Fibroblast of lung (primary cell): ENCODE measurements at regions not wholly inside any gene's neighbourhood (a gene's known extent, or its start where the extent isn't known, plus 50 kb on each side); places are given as distances from the start of the nearest gene placed in this dataset.

ENCODE experiments used
- DNase-seq, 2 donors: peaks; one replicate each; pipeline versions ENCODE4 v3.0.0 to v3.0.0-alpha.2; 2010; ENCODE audit warnings: low read depth in 2 of 2
- H2AFZ ChIP-seq: 2 replicates; pipeline ENCODE4 v1.5.1; 2012; ENCODE audit warnings: low read length, control low read depth, inconsistent platforms
- H3K27ac ChIP-seq: 2 replicates; pipeline ENCODE4 v1.5.1; 2011; ENCODE audit warnings: low read length, control low read depth; ENCODE audit not compliant: insufficient read depth
- H3K27me3 ChIP-seq: 2 replicates; pipeline ENCODE4 v1.5.1; 2011; ENCODE audit warnings: mild to moderate bottlenecking, low read length; ENCODE audit not compliant: control insufficient read depth, insufficient read depth
- H3K36me3 ChIP-seq: 2 replicates; pipeline ENCODE4 v1.5.1; 2011; ENCODE audit warnings: low read length; ENCODE audit not compliant: control insufficient read depth, insufficient read depth
- H3K4me1 ChIP-seq: 2 replicates; pipeline ENCODE4 v1.5.1; 2011; ENCODE audit warnings: low read length; ENCODE audit not compliant: control insufficient read depth, insufficient read depth; ENCODE audit errors: extremely low read depth
- H3K4me2 ChIP-seq: 2 replicates; pipeline ENCODE4 v1.5.1; 2011; ENCODE audit warnings: low read length, control low read depth; ENCODE audit not compliant: insufficient read depth; ENCODE audit errors: extremely low read depth
- H3K4me3 ChIP-seq, 4 experiments: fragments of 200-600 bp in 1 of 4; sonication (generic) in 1 of 4; replicated peaks in 1 of 4; 2 replicates each; pipeline ENCODE4 v1.5.1; 2011 to 2016; ENCODE audit warnings: low read length in 4 of 4, low read depth in 3 of 4, mild to moderate bottlenecking in 3 of 4, control low read depth in 2 of 4, inconsistent platforms in 1 of 4, mixed read lengths in 1 of 4; ENCODE audit not compliant: insufficient read depth in 1 of 4; ENCODE audit errors: control extremely low read depth in 1 of 4
- H3K79me2 ChIP-seq: 2 replicates; pipeline ENCODE4 v1.5.1; 2012; ENCODE audit warnings: mild to moderate bottlenecking, low read length, inconsistent platforms; ENCODE audit not compliant: control insufficient read depth, insufficient read depth
- H3K9ac ChIP-seq: 2 replicates; pipeline ENCODE4 v1.5.1; 2011; ENCODE audit warnings: mild to moderate bottlenecking, low read length, control low read depth; ENCODE audit not compliant: insufficient read depth
- H3K9me3 ChIP-seq: 2 replicates; pipeline ENCODE4 v1.5.1; 2012; ENCODE audit warnings: low read depth, low read length; ENCODE audit not compliant: control insufficient read depth, insufficient read depth
- H4K20me1 ChIP-seq: 2 replicates; pipeline ENCODE4 v1.5.1; 2011; ENCODE audit warnings: low read length; ENCODE audit not compliant: control insufficient read depth, insufficient read depth; ENCODE audit errors: extremely low read depth
- CTCF ChIP-seq, 2 donors: IDR thresholded peaks in 1 of 2; conservative IDR thresholded peaks in 1 of 2; 1 replicate in 1 of 2; 2 replicates in 1 of 2; pipeline ENCODE4 v1.5.1; 2011 to 2012; ENCODE audit warnings: low read length in 2 of 2, control low read depth in 1 of 2, inconsistent platforms in 1 of 2, low read depth in 1 of 2, mild to moderate bottlenecking in 1 of 2
- EZH2 ChIP-seq: IDR thresholded peaks from 2 replicates; pipeline ENCODE4 v1.5.1; 2012; ENCODE audit warnings: low read length, control low read depth, mild to moderate bottlenecking; ENCODE audit errors: missing control alignments

GRCh38 chr6:169019727-169020491, 233.7 kb downstream of the THBS2 start:
- H3K9ac ChIP-seq: no peak overlapping the region
- peak in 1 of 2 donors; percentile 43 for TF ChIP-seq CTCF (conservative IDR thresholded peaks at IDR 0.05 in 1 of 2, IDR thresholded peaks at IDR 0.05 in 1 of 2; ENCODE audit: low read depth in 1 of 2, low read length in 2 of 2)
- TF ChIP-seq EZH2: no peak
- H3K9me3 ChIP-seq: no peaks in the 10 kb centered on the region
- H3K79me2 ChIP-seq: no peaks in the 10 kb centered on the region
- DNase-seq: peak in 1 of 2 donors; percentile 27
- H4K20me1 ChIP-seq: no peaks in the 10 kb centered on the region
- no peak overlapping the region for H3K4me3 ChIP-seq
- H2AFZ ChIP-seq: no peak overlapping the region
- no peak overlapping the region for H3K4me2 ChIP-seq
- no peaks in the 10 kb centered on the region for H3K4me1 ChIP-seq
- no peaks in the 10 kb centered on the region for H3K36me3 ChIP-seq
- no peaks in the 10 kb centered on the region for H3K27me3 ChIP-seq
- H3K27ac ChIP-seq: no peak overlapping the region

GRCh38 chr6:169019111-169019510, 234.5 kb downstream of the THBS2 start:
- no peaks in the 10 kb centered on the region for H3K36me3 ChIP-seq
- H3K4me2 ChIP-seq: no peak overlapping the region
- no peaks in the 10 kb centered on the region for H3K79me2 ChIP-seq
- no peak for DNase-seq
- H4K20me1 ChIP-seq: no peaks in the 10 kb centered on the region
- H3K4me1 ChIP-seq: no peaks in the 10 kb centered on the region
- H3K27ac ChIP-seq: no peak overlapping the region
- TF ChIP-seq CTCF (conservative IDR thresholded peaks at IDR 0.05 in 1 of 2, IDR thresholded peaks at IDR 0.05 in 1 of 2; ENCODE audit: low read depth in 1 of 2, low read length in 2 of 2): no peak
- H3K27me3 ChIP-seq: no peaks in the 10 kb centered on the region
- no peak overlapping the region for H3K4me3 ChIP-seq
- no peak overlapping the region for H3K9ac ChIP-seq
- H2AFZ ChIP-seq: no peak overlapping the region
- no peaks in the 10 kb centered on the region for H3K9me3 ChIP-seq

GRCh38 chr6:169016758-169017157, 236.9 kb downstream of the THBS2 start:
- Histone ChIP-seq H2AFZ (no peak overlapping the region), H3K27ac (no peak overlapping the region), H4K20me1 (no peaks in the 10 kb centered on the region), H3K9ac (no peak overlapping the region), H3K9me3 (no peaks in the 10 kb centered on the region), H3K27me3 (no peaks in the 10 kb centered on the region), H3K4me1 (no peaks in the 10 kb centered on the region), H3K4me3 (no peak overlapping the region), H3K4me2 (no peak overlapping the region), H3K79me2 (no peaks in the 10 kb centered on the region), H3K36me3 (no peaks in the 10 kb centered on the region)
- TF ChIP-seq CTCF (conservative IDR thresholded peaks at IDR 0.05 in 1 of 2, IDR thresholded peaks at IDR 0.05 in 1 of 2; ENCODE audit: low read depth in 1 of 2, low read length in 2 of 2): no peak
- no peak for DNase-seq
